OCI-LY7 (cell line): ENCODE measurements at regions not wholly inside any gene's neighbourhood (a gene's known extent, or its start where the extent isn't known, plus 50 kb on each side); places are given as distances from the start of the nearest gene placed in this dataset.

ENCODE experiments used
- BruUV-seq: library from RNA; stranded (reverse); fragments of 400-500 nt; replicated peaks from 2 replicates; lab custom pipeline; 2021; lab: Mats Ljungman, UMichigan
- CTCF ChIA-PET: fragments of 300-600 bp; sonication (Branson Sonifier 250); formaldehyde crosslinking; loops from one replicate; lab custom pipeline; 2022; ENCODE audit warnings: antibody characterized with exemption; ENCODE audit not compliant: unreplicated experiment; lab: Charles Lee
- POLR2A ChIA-PET: fragments of 300-600 bp; sonication (Branson Sonifier 250); formaldehyde crosslinking; loops from one replicate; lab custom pipeline; 2022; ENCODE audit warnings: antibody characterized with exemption; lab: Charles Lee
- DNase-seq: peaks from one replicate; pipeline ENCODE4 v3.0.0-alpha.2; 2015; ENCODE audit warnings: low spot score
- H2AFZ ChIP-seq: fragments of 200-600 bp; sonication (generic), shearing (Covaris generic); 2 replicates; pipeline ENCODE4 v1.6.1; 2014; ENCODE audit warnings: mild to moderate bottlenecking, antibody characterized with exemption, low read length, moderate library complexity
- H3K27ac ChIP-seq: fragments of 200-600 bp; sonication (generic); 2 replicates; pipeline ENCODE4 v1.5.1; 2014; ENCODE audit warnings: mixed run types, low read depth, mild to moderate bottlenecking, moderate library complexity, low read length, inconsistent platforms; ENCODE audit not compliant: poor library complexity, severe bottlenecking
- H3K36me3 ChIP-seq: fragments of 200-600 bp; sonication (generic); 2 replicates; pipeline ENCODE4 v1.6.1; 2014; ENCODE audit warnings: mild to moderate bottlenecking, antibody characterized with exemption, low read length, moderate library complexity, mixed read lengths; ENCODE audit not compliant: insufficient read depth
- H3K4me1 ChIP-seq: fragments of 200-600 bp; sonication (generic); 2 replicates; pipeline ENCODE4 v1.5.1; 2014; ENCODE audit warnings: mild to moderate bottlenecking, low read length; ENCODE audit not compliant: insufficient read depth, poor library complexity, severe bottlenecking
- H3K4me2 ChIP-seq: fragments of 200-600 bp; sonication (generic); 2 replicates; pipeline ENCODE4 v1.6.1; 2014; ENCODE audit warnings: mild to moderate bottlenecking, low read length
- H3K4me3 ChIP-seq: fragments of 200-600 bp; sonication (generic); 2 replicates; pipeline ENCODE4 v1.5.1; 2014; ENCODE audit warnings: mild to moderate bottlenecking, low read depth, low read length; ENCODE audit not compliant: poor library complexity, severe bottlenecking
- H3K79me2 ChIP-seq: fragments of 200-600 bp; sonication (generic); 2 replicates; pipeline ENCODE4 v1.6.1; 2016; ENCODE audit warnings: low read depth, mild to moderate bottlenecking, low read length, moderate library complexity, mixed read lengths; ENCODE audit not compliant: insufficient read depth
- H3K9me2 ChIP-seq: fragments of 200-600 bp; sonication (generic); 2 replicates; pipeline ENCODE4 v1.6.1; 2016; ENCODE audit warnings: mild to moderate bottlenecking, low read length, mixed read lengths; ENCODE audit not compliant: insufficient read depth
- H3K9me3 ChIP-seq: fragments of 200-600 bp; sonication (generic); 2 replicates; pipeline ENCODE4 v1.6.1; 2014; ENCODE audit warnings: mild to moderate bottlenecking, mixed run types, low read length, mixed read lengths
- H4K20me1 ChIP-seq: fragments of 200-600 bp; sonication (generic); 2 replicates; pipeline ENCODE4 v1.6.1; 2014; ENCODE audit warnings: mild to moderate bottlenecking, antibody characterized with exemption, low read length, moderate library complexity, mixed read lengths; ENCODE audit not compliant: insufficient read depth
- CTCF ChIP-seq: fragments of 200-600 bp; sonication (generic); conservative IDR thresholded peaks from 2 replicates; pipeline ENCODE4 v1.5.1; 2014; ENCODE audit warnings: mild to moderate bottlenecking, antibody characterized with exemption, low read length, moderate library complexity, mixed read lengths
- EZH2phosphoT487 ChIP-seq: fragments of 200-600 bp; sonication (generic); IDR thresholded peaks from 2 replicates; pipeline ENCODE4 v1.6.1; 2018; ENCODE audit warnings: low read depth, borderline replicate concordance, mild to moderate bottlenecking, mixed run types, antibody characterized with exemption, low read length, moderate library complexity, mixed read lengths
- intact Hi-C: fragments of 100-400 bp; cut with micrococcal nuclease; formaldehyde crosslinking; loops from one replicate; pipeline ENCODE4 v1.10.0; 2022; ENCODE audit not compliant: unreplicated experiment

GRCh38 chr7:68121655-68122054 lies 1125.0 kb downstream of the TYW1 start:
- H3K27ac ChIP-seq = no peak overlapping the region
- BruUV-seq = no TSS peak
- H3K4me3 ChIP-seq = no peak overlapping the region
- no peaks in the 10 kb centered on the region for H3K79me2 ChIP-seq
- POLR2A ChIA-PET = interaction anchor here (0.8 kb wide), 1 partner anchor 587 kb away, joined by 8 read pairs; no protein-coding TSS in a partner anchor
- TF ChIP-seq CTCF = no peak
- no peak for TF ChIP-seq EZH2phosphoT487
- H2AFZ ChIP-seq = no peak overlapping the region
- no peak overlapping the region for H3K4me2 ChIP-seq
- no peaks in the 10 kb centered on the region for H3K9me3 ChIP-seq
- H3K4me1 ChIP-seq = no peaks in the 10 kb centered on the region
- no peaks in the 10 kb centered on the region for H4K20me1 ChIP-seq
- H3K36me3 ChIP-seq = no peaks in the 10 kb centered on the region
- intact Hi-C loops = no loop called here
- DNase-seq = no peak
- CTCF ChIA-PET = no interaction called here
- no peaks in the 10 kb centered on the region for H3K9me2 ChIP-seq

- Histone ChIP-seq H3K27ac (no peak overlapping the region), H3K9me2 (no peaks in the 10 kb centered on the region), H3K4me1 (no peaks in the 10 kb centered on the region), H3K4me3 (no peak overlapping the region), H3K9me3 (no peaks in the 10 kb centered on the region), H3K79me2 (no peaks in the 10 kb centered on the region), H3K36me3 (no peaks in the 10 kb centered on the region), H3K4me2 (no peak overlapping the region), H2AFZ (no peak overlapping the region), H4K20me1 (no peaks in the 10 kb centered on the region)
- ChIA-PET CTCF (no interaction called here), POLR2A (no interaction called here)
- DNase-seq = no peak
- no peak for TF ChIP-seq EZH2phosphoT487
- TF ChIP-seq CTCF = no peak
- intact Hi-C loops = no loop called here
- BruUV-seq = no TSS peak
Observed at GRCh38 chr7:68122801-68123200, 1126.2 kb downstream of the TYW1 start.

- ChIA-PET CTCF (no interaction called here), POLR2A (no interaction called here)
- Histone ChIP-seq H3K36me3 (no peaks in the 10 kb centered on the region), H3K4me3 (no peak overlapping the region), H3K4me1 (no peaks in the 10 kb centered on the region), H3K4me2 (no peak overlapping the region), H3K79me2 (no peaks in the 10 kb centered on the region), H3K27ac (no peak overlapping the region), H4K20me1 (no peaks in the 10 kb centered on the region), H3K9me2 (no peaks in the 10 kb centered on the region), H2AFZ (no peak overlapping the region), H3K9me3 (no peaks in the 10 kb centered on the region)
- intact Hi-C loops = no loop called here
- BruUV-seq = no TSS peak
- DNase-seq = no peak
- no peak for TF ChIP-seq CTCF
- TF ChIP-seq EZH2phosphoT487 = no peak
Observed at GRCh38 chr7:68125168-68125567, 1128.5 kb downstream of the TYW1 start.
